ENCODE measurements at regions not wholly inside any gene's neighbourhood (a gene's known extent, or its start where the extent isn't known, plus 50 kb on each side); places are given as distances from the start of the nearest gene placed in this dataset.
"Not testable (repeated sequence)": the region's sequence is repeated elsewhere in the genome, so short reads cannot be mapped to it uniquely, and the experiment has no call there.

DNA sequence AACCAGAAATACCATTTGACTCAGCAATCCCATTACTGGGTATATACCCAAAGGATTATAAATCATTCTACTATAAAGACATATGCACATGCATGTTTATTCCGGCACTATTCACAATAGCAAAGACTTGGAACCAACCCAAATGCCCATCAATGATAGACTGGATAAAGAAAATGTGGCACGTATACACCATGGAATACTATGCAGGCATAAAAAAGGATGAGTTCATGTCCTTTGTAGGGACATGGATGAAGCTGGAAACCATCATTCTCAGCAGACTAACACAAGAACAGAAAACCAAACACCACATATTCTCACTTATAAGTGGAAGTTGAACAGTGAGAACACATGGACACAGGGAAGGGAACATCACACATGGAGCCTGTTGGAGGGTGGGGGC lies 158.2 kb downstream of the GXYLT1 start:
- not testable (repeated sequence) for H3K9me3 ChIP-seq (ENCODE audit: control insufficient read depth in 2 of 2, low read length in 2 of 2); H3K27me3 ChIP-seq (ENCODE audit: control insufficient read depth in 2 of 2, insufficient read depth in 2 of 2, low read length in 2 of 2); H3K9ac ChIP-seq (ENCODE audit: low read depth in 1 of 2, low read length in 2 of 2); H3K4me1 ChIP-seq (ENCODE audit: control insufficient read depth in 2 of 2, insufficient read depth in 2 of 2, low read length in 2 of 2); H3K4me3 ChIP-seq (ENCODE audit: low read length in 2 of 2); H3K27ac ChIP-seq (ENCODE audit: low read depth in 2 of 2, low read length in 2 of 2); H3K36me3 ChIP-seq (ENCODE audit: control insufficient read depth in 2 of 2, insufficient read depth in 2 of 2, low read length in 2 of 2)

DNA sequence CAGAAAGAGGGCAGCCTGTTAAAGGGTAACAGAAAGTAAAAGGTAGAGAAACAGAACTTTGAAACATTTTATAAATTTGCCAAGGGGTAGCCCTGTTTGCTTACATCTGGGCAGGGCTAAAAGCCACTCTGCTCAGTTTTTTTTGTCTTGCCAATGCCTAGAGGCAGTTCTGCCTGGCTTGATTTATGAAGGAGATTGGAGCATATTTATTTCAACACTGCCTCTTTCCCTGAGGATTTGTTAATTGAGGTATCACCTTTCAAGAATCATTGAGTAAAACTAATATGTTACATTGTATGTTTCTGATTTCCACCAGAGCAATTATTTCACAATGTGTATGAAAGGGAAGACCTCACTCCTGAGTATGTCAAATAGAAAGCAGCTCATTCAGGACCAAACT lies 160.8 kb downstream of the GXYLT1 start:
- H3K27ac ChIP-seq (ENCODE audit: low read depth in 2 of 2, low read length in 2 of 2) = no peak overlapping the region
- no peaks in the 10 kb centered on the region for H3K36me3 ChIP-seq (ENCODE audit: control insufficient read depth in 2 of 2, insufficient read depth in 2 of 2, low read length in 2 of 2)
- no peak overlapping the region for H3K9ac ChIP-seq (ENCODE audit: low read depth in 1 of 2, low read length in 2 of 2)
- H3K9me3 ChIP-seq (ENCODE audit: control insufficient read depth in 2 of 2, low read length in 2 of 2) = no peaks in the 10 kb centered on the region
- no peak overlapping the region for H3K4me3 ChIP-seq (ENCODE audit: low read length in 2 of 2)
- H3K4me1 ChIP-seq (ENCODE audit: control insufficient read depth in 2 of 2, insufficient read depth in 2 of 2, low read length in 2 of 2) = no peaks in the 10 kb centered on the region
- H3K27me3 ChIP-seq (ENCODE audit: control insufficient read depth in 2 of 2, insufficient read depth in 2 of 2, low read length in 2 of 2) = no peaks in the 10 kb centered on the region

DNA sequence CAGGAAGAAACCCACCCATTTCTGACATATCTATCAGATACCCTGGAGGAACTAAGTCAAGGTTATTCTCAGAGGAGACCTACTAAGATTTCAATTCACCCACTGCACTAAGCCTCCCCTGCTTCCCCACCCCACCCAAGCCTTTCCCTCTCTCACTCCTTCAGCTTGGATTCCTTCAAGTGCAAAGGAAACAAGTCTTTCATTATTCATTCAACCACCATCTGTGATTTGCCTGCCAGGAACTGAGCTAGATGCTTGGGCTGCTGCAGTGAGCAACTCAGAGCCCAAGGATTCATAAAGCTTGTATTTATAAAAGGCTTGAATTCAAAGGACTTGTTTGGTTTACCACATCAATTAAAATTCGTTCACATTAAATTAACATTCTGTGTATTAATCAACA lies 161.3 kb downstream of the GXYLT1 start:
- H3K27me3 ChIP-seq (ENCODE audit: control insufficient read depth in 2 of 2, insufficient read depth in 2 of 2, low read length in 2 of 2) = no peaks in the 10 kb centered on the region
- H3K9me3 ChIP-seq (ENCODE audit: control insufficient read depth in 2 of 2, low read length in 2 of 2) = no peaks in the 10 kb centered on the region
- H3K4me3 ChIP-seq (ENCODE audit: low read length in 2 of 2) = no peak overlapping the region
- H3K9ac ChIP-seq (ENCODE audit: low read depth in 1 of 2, low read length in 2 of 2) = no peak overlapping the region
- H3K27ac ChIP-seq (ENCODE audit: low read depth in 2 of 2, low read length in 2 of 2) = no peak overlapping the region
- no peaks in the 10 kb centered on the region for H3K36me3 ChIP-seq (ENCODE audit: control insufficient read depth in 2 of 2, insufficient read depth in 2 of 2, low read length in 2 of 2)
- H3K4me1 ChIP-seq (ENCODE audit: control insufficient read depth in 2 of 2, insufficient read depth in 2 of 2, low read length in 2 of 2) = no peaks in the 10 kb centered on the region

DNA sequence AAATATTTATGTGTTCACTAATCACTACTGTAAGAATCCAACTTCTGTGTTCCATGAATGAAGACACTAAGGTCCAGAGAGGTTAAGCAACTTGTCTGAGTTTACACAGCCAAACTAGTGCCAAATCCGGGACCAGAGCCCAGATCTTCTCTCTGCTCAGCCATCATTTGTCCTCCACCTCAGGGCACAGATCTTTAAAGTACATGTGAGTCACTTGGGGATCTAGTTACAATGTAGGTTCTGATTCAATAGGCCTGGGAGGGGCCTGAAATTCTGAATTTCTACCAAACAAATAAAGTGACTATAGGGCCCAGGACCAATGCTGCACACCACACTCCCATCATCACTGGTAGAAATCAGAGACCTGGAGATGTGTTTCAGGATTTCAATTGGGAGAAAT lies 162.9 kb downstream of the GXYLT1 start:
- H3K9me3 ChIP-seq (ENCODE audit: control insufficient read depth in 2 of 2, low read length in 2 of 2) = no peaks in the 10 kb centered on the region
- no peaks in the 10 kb centered on the region for H3K27me3 ChIP-seq (ENCODE audit: control insufficient read depth in 2 of 2, insufficient read depth in 2 of 2, low read length in 2 of 2)
- H3K9ac ChIP-seq (ENCODE audit: low read depth in 1 of 2, low read length in 2 of 2) = no peak overlapping the region
- H3K27ac ChIP-seq (ENCODE audit: low read depth in 2 of 2, low read length in 2 of 2) = no peak overlapping the region
- no peak overlapping the region for H3K4me3 ChIP-seq (ENCODE audit: low read length in 2 of 2)
- no peaks in the 10 kb centered on the region for H3K4me1 ChIP-seq (ENCODE audit: control insufficient read depth in 2 of 2, insufficient read depth in 2 of 2, low read length in 2 of 2)
- no peaks in the 10 kb centered on the region for H3K36me3 ChIP-seq (ENCODE audit: control insufficient read depth in 2 of 2, insufficient read depth in 2 of 2, low read length in 2 of 2)

DNA sequence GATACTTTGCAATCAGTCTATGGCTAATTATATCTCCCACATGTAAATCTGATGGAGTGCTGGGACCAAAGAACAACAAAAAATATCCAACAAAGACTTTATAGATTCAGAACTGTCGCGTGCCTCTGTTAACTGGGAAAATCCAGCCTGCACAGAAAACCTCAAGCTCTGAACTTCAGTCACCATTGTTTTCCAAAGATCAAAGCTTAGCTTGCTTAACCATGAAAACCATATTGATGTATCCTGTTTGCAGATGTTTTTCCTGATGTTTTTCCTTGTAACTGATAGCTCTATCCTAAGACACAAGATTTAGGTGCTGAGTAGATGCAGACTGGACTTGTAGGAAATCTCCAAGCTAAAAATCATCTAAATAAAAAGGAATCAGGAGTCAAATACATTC lies 163.7 kb downstream of the GXYLT1 start:
- H3K27ac ChIP-seq (ENCODE audit: low read depth in 2 of 2, low read length in 2 of 2) = no peak overlapping the region
- no peak overlapping the region for H3K9ac ChIP-seq (ENCODE audit: low read depth in 1 of 2, low read length in 2 of 2)
- H3K27me3 ChIP-seq (ENCODE audit: control insufficient read depth in 2 of 2, insufficient read depth in 2 of 2, low read length in 2 of 2) = no peaks in the 10 kb centered on the region
- H3K36me3 ChIP-seq (ENCODE audit: control insufficient read depth in 2 of 2, insufficient read depth in 2 of 2, low read length in 2 of 2) = no peaks in the 10 kb centered on the region
- no peaks in the 10 kb centered on the region for H3K9me3 ChIP-seq (ENCODE audit: control insufficient read depth in 2 of 2, low read length in 2 of 2)
- no peak overlapping the region for H3K4me3 ChIP-seq (ENCODE audit: low read length in 2 of 2)
- no peaks in the 10 kb centered on the region for H3K4me1 ChIP-seq (ENCODE audit: control insufficient read depth in 2 of 2, insufficient read depth in 2 of 2, low read length in 2 of 2)

DNA sequence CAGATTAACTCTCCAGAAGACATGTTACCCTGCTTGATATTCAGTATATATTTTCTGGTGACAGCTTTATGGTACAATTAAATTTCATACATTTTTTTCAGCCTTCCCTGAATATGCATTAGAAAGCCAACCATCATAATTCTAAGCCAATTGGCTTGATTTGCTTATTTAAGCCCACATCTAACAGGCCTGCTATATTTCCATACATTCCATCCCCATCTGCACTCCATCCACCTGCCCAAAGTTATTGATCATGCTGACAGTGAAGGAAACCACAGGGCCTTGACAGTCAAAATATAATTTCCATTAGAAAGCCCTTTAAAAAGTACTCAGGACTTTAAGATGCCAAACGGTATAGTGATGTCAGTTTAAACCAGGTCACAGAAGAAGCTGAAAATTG lies 164.3 kb downstream of the GXYLT1 start:
- Histone ChIP-seq H3K9ac (ENCODE audit: low read depth in 1 of 2, low read length in 2 of 2) (no peak overlapping the region), H3K36me3 (ENCODE audit: control insufficient read depth in 2 of 2, insufficient read depth in 2 of 2, low read length in 2 of 2) (no peaks in the 10 kb centered on the region), H3K4me1 (ENCODE audit: control insufficient read depth in 2 of 2, insufficient read depth in 2 of 2, low read length in 2 of 2) (no peaks in the 10 kb centered on the region), H3K27me3 (ENCODE audit: control insufficient read depth in 2 of 2, insufficient read depth in 2 of 2, low read length in 2 of 2) (no peaks in the 10 kb centered on the region), H3K9me3 (ENCODE audit: control insufficient read depth in 2 of 2, low read length in 2 of 2) (no peaks in the 10 kb centered on the region), H3K4me3 (ENCODE audit: low read length in 2 of 2) (no peak overlapping the region), H3K27ac (ENCODE audit: low read depth in 2 of 2, low read length in 2 of 2) (no peak overlapping the region)

DNA sequence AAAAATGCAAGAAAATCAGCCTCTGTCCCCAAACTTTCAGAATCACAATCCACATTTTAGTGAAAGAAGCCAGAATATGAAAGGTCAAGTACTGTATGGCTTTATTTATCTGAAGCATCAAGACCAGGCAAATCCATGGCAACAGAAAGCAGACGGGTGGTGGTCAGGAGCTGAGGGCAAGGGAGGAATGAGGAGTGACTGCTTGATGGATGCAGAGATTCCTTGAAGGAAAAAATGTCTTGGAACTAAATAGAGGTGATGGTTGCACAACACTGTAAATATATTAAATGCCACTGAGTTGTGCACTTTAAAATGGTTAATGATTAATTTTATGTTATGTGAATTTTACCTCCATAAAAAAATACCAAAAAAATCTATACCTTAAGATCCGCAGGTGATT lies 165.1 kb downstream of the GXYLT1 start:
- Histone ChIP-seq H3K36me3 (ENCODE audit: control insufficient read depth in 2 of 2, insufficient read depth in 2 of 2, low read length in 2 of 2) (no peaks in the 10 kb centered on the region), H3K27me3 (ENCODE audit: control insufficient read depth in 2 of 2, insufficient read depth in 2 of 2, low read length in 2 of 2) (no peaks in the 10 kb centered on the region), H3K9me3 (ENCODE audit: control insufficient read depth in 2 of 2, low read length in 2 of 2) (no peaks in the 10 kb centered on the region), H3K9ac (ENCODE audit: low read depth in 1 of 2, low read length in 2 of 2) (no peak overlapping the region), H3K4me1 (ENCODE audit: control insufficient read depth in 2 of 2, insufficient read depth in 2 of 2, low read length in 2 of 2) (no peaks in the 10 kb centered on the region), H3K27ac (ENCODE audit: low read depth in 2 of 2, low read length in 2 of 2) (no peak overlapping the region), H3K4me3 (ENCODE audit: low read length in 2 of 2) (no peak overlapping the region)

DNA sequence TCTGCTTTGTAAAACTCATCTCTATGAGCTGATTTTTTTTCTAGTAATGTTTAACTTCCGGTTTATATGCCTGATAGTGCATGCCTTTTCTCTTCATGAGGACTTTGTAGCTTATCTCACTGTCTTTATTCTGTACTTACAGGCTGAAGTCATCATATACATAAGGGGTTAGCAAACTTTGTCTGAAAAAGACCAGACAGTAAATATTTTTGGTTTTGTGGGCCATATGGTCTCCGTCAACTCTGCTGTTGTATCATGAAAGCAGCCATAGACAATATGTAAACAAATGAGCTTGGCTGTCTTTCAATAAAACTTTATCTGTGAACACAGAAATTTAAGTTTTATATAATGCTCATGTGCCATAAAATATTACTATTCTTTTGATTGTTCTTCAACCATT lies 172.1 kb downstream of the GXYLT1 start:
- no peaks in the 10 kb centered on the region for H3K27me3 ChIP-seq (ENCODE audit: control insufficient read depth in 2 of 2, insufficient read depth in 2 of 2, low read length in 2 of 2)
- no peak overlapping the region for H3K27ac ChIP-seq (ENCODE audit: low read depth in 2 of 2, low read length in 2 of 2)
- H3K9ac ChIP-seq (ENCODE audit: low read depth in 1 of 2, low read length in 2 of 2) = no peak overlapping the region
- no peaks in the 10 kb centered on the region for H3K36me3 ChIP-seq (ENCODE audit: control insufficient read depth in 2 of 2, insufficient read depth in 2 of 2, low read length in 2 of 2)
- no peak overlapping the region for H3K4me3 ChIP-seq (ENCODE audit: low read length in 2 of 2)
- H3K4me1 ChIP-seq (ENCODE audit: control insufficient read depth in 2 of 2, insufficient read depth in 2 of 2, low read length in 2 of 2) = no peaks in the 10 kb centered on the region
- H3K9me3 ChIP-seq (ENCODE audit: control insufficient read depth in 2 of 2, low read length in 2 of 2) = no peaks in the 10 kb centered on the region

DNA sequence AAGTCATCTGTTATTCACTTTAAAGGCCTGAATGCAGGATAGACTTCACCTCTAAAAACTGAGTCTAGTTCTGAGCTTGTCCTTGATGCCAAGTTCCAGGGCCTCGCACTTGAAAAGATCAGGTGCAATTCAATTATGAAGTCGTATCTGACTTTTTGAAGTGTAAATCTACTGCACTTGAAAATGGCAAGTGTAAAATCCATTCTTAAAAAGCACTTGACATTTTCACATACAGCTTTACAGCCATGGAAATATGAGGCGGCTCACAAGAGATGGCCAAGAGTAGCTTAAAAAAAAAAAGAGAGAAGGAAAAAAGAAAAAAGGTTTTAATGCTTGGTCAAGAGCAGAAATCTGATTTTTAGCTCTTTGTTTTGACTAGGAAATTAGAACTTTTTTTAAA lies 172.5 kb downstream of the GXYLT1 start:
- H3K4me3 ChIP-seq (ENCODE audit: low read length in 2 of 2) = no peak overlapping the region
- no peak overlapping the region for H3K27ac ChIP-seq (ENCODE audit: low read depth in 2 of 2, low read length in 2 of 2)
- H3K4me1 ChIP-seq (ENCODE audit: control insufficient read depth in 2 of 2, insufficient read depth in 2 of 2, low read length in 2 of 2) = no peaks in the 10 kb centered on the region
- no peaks in the 10 kb centered on the region for H3K36me3 ChIP-seq (ENCODE audit: control insufficient read depth in 2 of 2, insufficient read depth in 2 of 2, low read length in 2 of 2)
- H3K9me3 ChIP-seq (ENCODE audit: control insufficient read depth in 2 of 2, low read length in 2 of 2) = no peaks in the 10 kb centered on the region
- no peaks in the 10 kb centered on the region for H3K27me3 ChIP-seq (ENCODE audit: control insufficient read depth in 2 of 2, insufficient read depth in 2 of 2, low read length in 2 of 2)
- no peak overlapping the region for H3K9ac ChIP-seq (ENCODE audit: low read depth in 1 of 2, low read length in 2 of 2)

DNA sequence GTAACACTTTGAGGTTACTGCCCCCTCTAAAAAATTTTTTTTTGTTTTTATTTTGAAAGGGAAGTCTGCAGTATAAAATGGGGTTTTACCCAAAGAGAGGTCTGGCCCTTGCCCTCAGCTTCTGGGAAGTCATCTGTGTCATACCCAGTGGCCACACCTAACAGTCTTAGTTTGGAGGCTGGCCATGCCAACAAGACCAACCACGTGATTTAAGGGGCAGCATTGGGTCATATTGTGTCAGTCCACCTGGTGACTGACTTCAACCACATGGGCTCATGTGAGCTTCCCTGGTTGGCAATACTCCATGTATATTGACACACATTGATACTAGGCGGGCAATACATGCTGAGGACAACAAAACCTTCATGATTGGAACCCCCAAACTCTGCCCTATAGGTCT lies 173.9 kb downstream of the GXYLT1 start:
- Histone ChIP-seq H3K27me3 (ENCODE audit: control insufficient read depth in 2 of 2, insufficient read depth in 2 of 2, low read length in 2 of 2) (no peaks in the 10 kb centered on the region), H3K4me3 (ENCODE audit: low read length in 2 of 2) (no peak overlapping the region), H3K9me3 (ENCODE audit: control insufficient read depth in 2 of 2, low read length in 2 of 2) (no peaks in the 10 kb centered on the region), H3K36me3 (ENCODE audit: control insufficient read depth in 2 of 2, insufficient read depth in 2 of 2, low read length in 2 of 2) (no peaks in the 10 kb centered on the region), H3K27ac (ENCODE audit: low read depth in 2 of 2, low read length in 2 of 2) (no peak overlapping the region), H3K9ac (ENCODE audit: low read depth in 1 of 2, low read length in 2 of 2) (no peak overlapping the region), H3K4me1 (ENCODE audit: control insufficient read depth in 2 of 2, insufficient read depth in 2 of 2, low read length in 2 of 2) (no peaks in the 10 kb centered on the region)

DNA sequence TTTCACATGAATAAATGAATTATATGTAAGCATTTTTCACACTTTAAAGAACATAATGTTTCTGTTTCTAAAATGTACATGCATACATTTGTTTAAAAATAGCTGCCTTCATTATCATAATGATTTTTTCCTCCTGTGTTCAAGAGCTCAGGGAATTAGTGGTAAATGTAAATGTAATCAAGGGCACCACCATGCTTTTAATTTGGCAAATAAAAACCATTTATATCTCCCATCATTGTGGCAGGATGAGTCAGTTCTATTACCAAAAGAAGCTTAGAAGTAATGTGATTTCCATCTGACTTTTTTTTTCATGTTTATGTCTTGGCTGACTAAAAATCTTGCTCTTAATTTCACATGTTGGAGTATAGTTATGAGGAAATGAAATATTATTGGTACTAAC lies 176.1 kb downstream of the GXYLT1 start:
- Histone ChIP-seq H3K9ac (ENCODE audit: low read depth in 1 of 2, low read length in 2 of 2) (no peak overlapping the region), H3K36me3 (ENCODE audit: control insufficient read depth in 2 of 2, insufficient read depth in 2 of 2, low read length in 2 of 2) (no peaks in the 10 kb centered on the region), H3K27me3 (ENCODE audit: control insufficient read depth in 2 of 2, insufficient read depth in 2 of 2, low read length in 2 of 2) (no peaks in the 10 kb centered on the region), H3K9me3 (ENCODE audit: control insufficient read depth in 2 of 2, low read length in 2 of 2) (no peaks in the 10 kb centered on the region), H3K4me1 (ENCODE audit: control insufficient read depth in 2 of 2, insufficient read depth in 2 of 2, low read length in 2 of 2) (no peaks in the 10 kb centered on the region), H3K27ac (ENCODE audit: low read depth in 2 of 2, low read length in 2 of 2) (no peak overlapping the region), H3K4me3 (ENCODE audit: low read length in 2 of 2) (no peak overlapping the region)

All from mucosa of rectum (tissue), 2 donors.